ENCODE measurements at regions not wholly inside any gene's neighbourhood (a gene's known extent, or its start where the extent isn't known, plus 50 kb on each side); places are given as distances from the start of the nearest gene placed in this dataset.
A peak's percentile ranks its signal among the peaks of the same experiment; 100 is the strongest.
"Not testable (repeated sequence)": the region's sequence is repeated elsewhere in the genome, so short reads cannot be mapped to it uniquely, and the experiment has no call there.

DNA sequence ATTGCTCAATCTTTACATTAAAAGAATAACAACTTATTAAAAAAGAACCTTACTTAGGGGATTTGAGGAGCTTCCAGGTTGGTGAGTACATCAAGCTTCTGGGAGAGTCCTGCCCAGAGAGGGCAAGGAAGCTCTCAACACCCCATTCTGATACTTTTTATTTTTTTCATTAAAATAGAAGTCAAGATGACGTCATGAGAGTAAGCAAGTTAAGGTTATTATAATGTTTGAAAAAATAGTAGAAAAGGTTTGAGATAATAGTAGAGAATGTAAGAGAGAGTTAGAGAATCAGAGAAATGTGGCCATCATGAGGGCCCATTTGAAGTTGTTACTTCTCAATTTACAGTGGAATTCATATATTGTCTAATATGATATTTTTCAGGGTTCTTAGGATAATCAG is 221.0 kb upstream of the SLC16A7 start:
- no peak for DNase-seq (ENCODE audit: low spot score)
- in situ Hi-C loops (cut with HindIII; ENCODE audit: low sequenced_read_pairs): no loop called here

DNA sequence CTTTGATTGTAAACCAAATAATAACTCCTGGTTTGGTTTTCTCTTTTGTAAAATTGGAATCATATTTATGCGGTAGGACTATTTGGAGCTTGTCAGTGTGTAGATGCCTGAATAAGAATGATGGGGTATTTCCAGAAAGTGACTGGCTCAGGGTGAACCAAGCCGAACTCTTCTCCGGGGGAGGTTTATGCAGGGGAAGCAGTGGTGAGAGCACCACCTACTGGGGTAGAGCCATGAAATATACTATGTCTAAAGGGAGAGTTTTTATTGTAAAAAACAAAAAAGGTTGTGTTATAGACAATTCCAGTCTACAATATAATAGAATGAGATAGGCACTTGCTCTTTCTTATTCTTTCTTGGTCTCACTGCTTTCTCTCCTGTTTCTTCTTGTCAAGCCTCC is 222.9 kb upstream of the SLC16A7 start:
- no peak for DNase-seq (ENCODE audit: low spot score)
- in situ Hi-C loops (cut with HindIII; ENCODE audit: low sequenced_read_pairs): no loop called here

- in situ Hi-C loops (cut with HindIII; ENCODE audit: low sequenced_read_pairs): no loop called here
Measured at GRCh38 chr12:59370933-59371332, 224.9 kb upstream of the SLC16A7 start.

DNA sequence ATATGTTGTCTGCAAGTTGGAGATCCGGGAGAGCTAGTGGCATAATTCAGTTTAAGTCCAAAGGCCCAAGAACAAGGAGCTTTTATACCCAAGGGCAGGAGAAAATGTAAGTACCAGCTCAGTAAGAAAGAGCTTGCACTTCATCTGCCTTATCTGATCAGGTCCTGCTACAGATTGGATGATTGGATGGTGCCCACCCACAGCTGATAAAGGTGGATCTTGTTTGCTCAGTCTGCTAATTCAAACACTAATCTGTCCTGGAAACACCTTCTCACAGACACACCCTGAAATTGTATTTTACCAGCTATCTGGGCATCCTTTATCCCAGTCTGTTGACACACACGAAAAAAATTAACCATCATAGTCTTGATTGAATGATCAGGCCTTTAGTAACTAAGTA is 230.7 kb upstream of the SLC16A7 start:
- in situ Hi-C loops (cut with HindIII; ENCODE audit: low sequenced_read_pairs): no loop called here

More at GRCh38 chr12:59370933-59371332, 224.9 kb upstream of the SLC16A7 start:
- no peak for DNase-seq (ENCODE audit: low spot score)

GRCh38 chr12:59357811-59358210 is 238.0 kb upstream of the SLC16A7 start:
- no peak for DNase-seq (ENCODE audit: low spot score)
- in situ Hi-C loops (cut with HindIII; ENCODE audit: low sequenced_read_pairs): no loop called here

More for the DNA sequence above, 230.7 kb upstream of the SLC16A7 start:
- DNase-seq (ENCODE audit: low spot score): no peak

GRCh38 chr12:59346248-59346647 is 249.6 kb upstream of the SLC16A7 start:
- in situ Hi-C loops (cut with HindIII; ENCODE audit: low sequenced_read_pairs); DNase-seq (ENCODE audit: low spot score): not testable (repeated sequence)

DNA sequence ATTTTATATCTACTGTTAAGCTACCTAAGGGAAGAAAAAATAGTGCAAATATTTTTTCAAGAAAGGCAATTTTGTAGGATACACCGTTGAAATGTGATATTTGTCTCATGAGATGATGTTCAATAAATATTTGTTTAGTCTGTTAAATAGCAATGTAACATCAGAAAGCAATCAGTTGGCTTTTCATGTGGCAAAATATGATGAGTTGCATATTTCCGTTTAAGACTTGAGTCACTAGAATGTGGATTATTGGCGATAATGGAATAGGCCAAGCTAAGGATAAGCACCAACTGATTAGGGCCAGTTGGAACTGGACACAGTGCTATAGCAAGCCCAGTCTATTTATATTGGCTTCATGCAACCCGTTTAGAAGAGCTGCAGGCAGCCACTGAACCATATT is 250.4 kb upstream of the SLC16A7 start:
- in situ Hi-C loops (cut with HindIII; ENCODE audit: low sequenced_read_pairs): no loop called here
- no peak for DNase-seq (ENCODE audit: low spot score)

- no peak for DNase-seq (ENCODE audit: low spot score)
- in situ Hi-C loops (cut with HindIII; ENCODE audit: low sequenced_read_pairs): no loop called here
Measured at GRCh38 chr12:59344224-59344623, 251.6 kb upstream of the SLC16A7 start.

GRCh38 chr12:59329462-59329861 is 266.4 kb upstream of the SLC16A7 start:
- in situ Hi-C loops (cut with HindIII; ENCODE audit: low sequenced_read_pairs): no loop called here

GRCh38 chr12:59328395-59329075 is 267.3 kb upstream of the SLC16A7 start:
- DNase-seq (ENCODE audit: low spot score); in situ Hi-C loops (cut with HindIII; ENCODE audit: low sequenced_read_pairs): not testable (repeated sequence)

More at GRCh38 chr12:59329462-59329861, 266.4 kb upstream of the SLC16A7 start:
- no peak for DNase-seq (ENCODE audit: low spot score)

DNA sequence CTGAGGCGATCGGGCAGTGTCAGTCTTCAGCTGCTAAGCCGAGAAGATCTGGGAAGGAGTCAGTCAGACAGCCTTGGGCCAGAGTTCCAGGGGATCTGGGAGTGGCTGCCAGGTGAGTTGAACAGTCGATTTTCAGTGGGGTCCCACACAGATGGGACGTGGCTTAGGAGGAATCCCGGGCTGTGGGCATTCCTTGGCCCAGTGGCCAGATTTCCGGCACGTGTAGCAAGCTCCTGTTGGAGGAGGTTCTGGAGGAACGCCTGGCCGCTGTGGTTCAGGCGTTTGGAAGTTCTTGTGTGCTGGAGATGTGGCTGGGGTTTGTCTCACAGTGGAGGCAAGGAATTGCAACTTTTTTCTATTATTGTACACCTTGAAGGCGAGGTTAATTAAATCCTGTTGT is 269.4 kb upstream of the SLC16A7 start:
- DNase-seq (ENCODE audit: low spot score); in situ Hi-C loops (cut with HindIII; ENCODE audit: low sequenced_read_pairs): not testable (repeated sequence)

DNA sequence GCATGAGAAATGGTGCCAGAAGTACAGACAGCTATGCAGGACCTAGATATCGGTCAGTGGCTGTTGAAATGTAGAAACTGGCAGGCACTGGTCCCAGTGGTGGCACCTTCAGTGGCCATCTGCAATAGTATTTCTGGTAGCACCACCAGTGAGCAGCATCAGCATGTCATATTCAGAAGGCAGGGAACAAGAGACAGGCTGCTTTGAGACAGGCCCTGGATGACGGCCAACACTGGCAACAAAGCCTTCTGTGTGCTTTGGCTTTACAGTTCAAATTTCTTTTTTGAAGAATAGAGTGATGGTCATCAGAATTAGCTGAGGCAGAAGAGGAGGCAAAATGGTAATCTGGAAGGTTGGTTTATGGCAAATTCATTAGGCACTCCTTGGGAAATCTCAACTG is 273.4 kb upstream of the SLC16A7 start:
- in situ Hi-C loops (cut with HindIII; ENCODE audit: low sequenced_read_pairs): no loop called here
- DNase-seq (ENCODE audit: low spot score): peak; percentile 37

GRCh38 chr12:59321278-59321677 is 274.6 kb upstream of the SLC16A7 start:
- in situ Hi-C loops (cut with HindIII; ENCODE audit: low sequenced_read_pairs): no loop called here
- no peak for DNase-seq (ENCODE audit: low spot score)

- in situ Hi-C loops (cut with HindIII; ENCODE audit: low sequenced_read_pairs): no loop called here
- no peak for DNase-seq (ENCODE audit: low spot score)
Measured at GRCh38 chr12:59320112-59320511, 275.7 kb upstream of the SLC16A7 start.

DNA sequence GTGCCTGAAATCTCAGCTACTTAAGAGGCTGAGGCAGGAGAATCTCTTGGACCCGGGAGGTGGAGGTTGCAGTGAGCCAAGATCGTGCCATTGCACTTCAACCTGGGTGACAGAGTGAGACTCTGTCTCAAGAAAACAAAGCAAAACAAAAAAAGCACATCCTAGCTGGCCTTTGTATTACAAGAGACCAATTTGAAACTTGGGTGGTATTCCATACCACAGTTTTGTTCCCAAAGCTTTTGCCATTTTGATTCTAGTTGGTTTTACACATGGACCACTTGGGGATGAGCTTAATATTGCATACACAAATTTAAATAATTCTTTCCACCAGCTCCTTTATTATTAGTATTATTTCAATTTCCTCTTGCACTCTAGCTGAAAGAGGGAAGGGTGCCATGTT is 276.9 kb upstream of the SLC16A7 start:
- in situ Hi-C loops (cut with HindIII; ENCODE audit: low sequenced_read_pairs): no loop called here
- no peak for DNase-seq (ENCODE audit: low spot score)

- no peak for DNase-seq (ENCODE audit: low spot score)
- in situ Hi-C loops (cut with HindIII; ENCODE audit: low sequenced_read_pairs): no loop called here
Measured at GRCh38 chr12:59317598-59317997, 278.2 kb upstream of the SLC16A7 start.

GRCh38 chr12:59316938-59317337 is 278.9 kb upstream of the SLC16A7 start:
- no peak for DNase-seq (ENCODE audit: low spot score)
- in situ Hi-C loops (cut with HindIII; ENCODE audit: low sequenced_read_pairs): no loop called here

GRCh38 chr12:59316354-59316753 is 279.5 kb upstream of the SLC16A7 start:
- DNase-seq (ENCODE audit: low spot score); in situ Hi-C loops (cut with HindIII; ENCODE audit: low sequenced_read_pairs): not testable (repeated sequence)

DNA sequence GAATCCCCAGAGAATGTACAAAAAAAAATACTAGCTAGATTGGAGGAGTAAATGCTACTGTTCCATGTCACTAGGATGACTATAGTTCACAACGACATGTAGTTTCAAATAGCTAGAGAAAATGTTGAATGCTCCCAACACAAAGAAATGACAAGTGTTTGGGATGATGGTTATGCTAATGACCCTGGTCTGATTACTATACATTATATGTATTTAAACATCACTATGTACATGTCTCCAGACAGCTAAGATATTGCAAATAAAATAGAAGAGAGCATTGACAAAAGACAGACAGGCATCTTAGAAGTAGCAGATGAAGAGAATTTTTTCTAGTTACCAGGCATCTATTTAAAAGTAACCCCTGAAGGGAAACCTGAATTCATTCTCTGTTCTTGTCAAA is 281.6 kb upstream of the SLC16A7 start:
- in situ Hi-C loops (cut with HindIII; ENCODE audit: low sequenced_read_pairs): no loop called here
- no peak for DNase-seq (ENCODE audit: low spot score)

DNA sequence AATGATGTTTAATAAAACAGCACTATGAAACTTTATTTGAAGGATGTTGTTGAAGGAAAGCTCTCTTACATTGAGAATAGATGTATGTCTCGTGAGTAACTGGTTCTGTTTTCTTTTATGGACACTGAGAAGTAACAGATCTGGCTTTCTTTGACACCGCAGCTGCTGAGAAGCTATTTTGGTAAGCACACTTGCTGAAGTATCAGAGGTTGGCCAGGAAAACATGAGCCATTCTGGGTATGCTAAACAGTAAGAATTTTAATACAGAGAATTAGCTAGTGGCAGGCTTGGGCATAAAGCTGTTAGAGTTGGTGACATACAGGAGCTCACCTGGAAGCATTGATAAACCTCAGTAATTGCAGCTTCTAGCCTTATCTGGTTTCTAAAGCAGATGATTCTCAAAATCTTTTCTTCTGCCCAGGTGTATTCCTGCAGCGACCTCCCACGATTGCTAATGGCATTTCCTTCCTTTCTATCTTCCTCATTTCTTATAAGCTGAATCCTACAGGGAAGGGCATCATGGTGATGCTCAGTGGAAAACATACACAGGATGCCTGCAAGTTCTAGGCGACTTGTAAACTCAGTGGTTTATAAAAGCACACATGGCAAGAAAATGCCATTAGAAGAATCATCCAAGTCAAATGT is 291.6 kb upstream of the SLC16A7 start:
- in situ Hi-C loops (cut with HindIII; ENCODE audit: low sequenced_read_pairs): no loop called here
- no peak for DNase-seq (ENCODE audit: low spot score)

DNA sequence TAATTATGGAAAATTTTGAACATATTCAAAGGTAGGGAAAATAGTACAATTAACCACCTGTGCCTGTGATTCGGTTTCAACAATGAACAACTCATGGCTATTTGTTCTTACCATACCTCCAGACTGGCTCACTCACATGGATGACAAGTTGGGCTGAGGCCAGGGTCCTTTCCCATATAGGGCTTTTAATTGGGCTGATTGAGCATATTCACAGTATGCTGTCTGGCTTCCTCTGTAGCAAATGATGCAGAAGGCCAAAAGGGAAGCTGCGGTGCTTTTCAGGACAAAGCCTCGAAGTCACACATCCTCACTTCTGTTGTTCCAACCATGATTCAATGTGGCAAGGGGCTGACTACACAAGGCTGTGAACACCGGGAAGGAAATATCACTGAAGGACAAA is 297.5 kb upstream of the SLC16A7 start:
- in situ Hi-C loops (cut with HindIII; ENCODE audit: low sequenced_read_pairs): no loop called here
- DNase-seq (ENCODE audit: low spot score): no peak

Measured in G401 (cell line).